Kidney glomerular epithelial cell (primary cell): ENCODE measurements at regions not wholly inside any gene's neighbourhood (a gene's known extent, or its start where the extent isn't known, plus 50 kb on each side); places are given as distances from the start of the nearest gene placed in this dataset.
"Not testable (repeated sequence)": the region's sequence is repeated elsewhere in the genome, so short reads cannot be mapped to it uniquely, and the experiment has no call there.

Experiments used
- DNase-seq: peaks from one replicate; lab custom pipeline; 2025; lab: John Stamatoyannopoulos, UW

GRCh38 chrX:103428525-103428924, 52.2 kb downstream of the BEX3 start:
- no peak for DNase-seq

DNA sequence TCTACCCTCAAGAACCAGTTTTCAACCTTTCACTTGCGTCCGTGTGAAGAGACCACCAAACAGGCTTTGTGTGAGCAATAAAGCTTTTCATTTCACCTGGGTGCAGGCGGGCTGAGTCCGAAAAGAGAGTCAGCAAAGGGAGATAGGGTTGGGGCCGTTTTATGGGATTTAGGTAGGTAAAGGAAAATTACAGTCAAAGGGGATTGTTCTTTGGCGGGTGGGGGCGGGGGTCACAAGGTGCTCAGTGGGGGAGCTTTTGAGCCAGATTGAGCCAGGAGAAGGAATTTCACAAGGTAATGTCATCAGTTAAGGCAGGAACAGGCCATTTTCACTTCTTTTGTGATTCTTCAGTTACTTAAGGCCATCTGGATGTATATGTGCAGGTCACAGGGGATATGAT, 52.7 kb downstream of the BEX3 start:
- not testable (repeated sequence) for DNase-seq

GRCh38 chrX:103431316-103431715, 55.0 kb downstream of the BEX3 start:
- no peak for DNase-seq

DNA sequence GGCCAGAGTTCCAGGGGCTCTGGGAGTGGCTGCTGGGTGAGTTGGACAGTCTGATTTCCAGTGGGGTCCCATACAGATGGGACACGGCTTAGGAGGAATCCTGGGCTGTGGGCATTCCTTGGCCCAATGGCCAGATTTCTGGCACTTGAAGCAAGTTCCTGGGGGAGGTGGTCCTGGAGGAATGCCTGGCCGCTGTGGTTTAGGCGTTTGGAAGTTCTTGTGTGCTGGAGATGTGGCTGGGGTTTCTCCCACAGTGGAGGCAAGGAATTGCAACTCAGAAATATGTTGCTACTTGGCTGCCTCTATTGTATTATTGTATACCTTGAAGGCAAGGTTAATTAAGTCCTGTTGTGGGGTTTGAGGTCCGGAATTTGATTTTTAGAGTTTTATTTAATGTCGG, 56.5 kb downstream of the BEX3 start:
- not testable (repeated sequence) for DNase-seq

GRCh38 chrX:103437147-103437873, 61.0 kb downstream of the BEX3 start:
- DNase-seq = no peak

GRCh38 chrX:103439161-103439560, 62.8 kb downstream of the BEX3 start:
- no peak for DNase-seq

- DNase-seq = no peak
Observed at GRCh38 chrX:103440621-103441020, 64.3 kb downstream of the BEX3 start.

- no peak for DNase-seq
Observed at GRCh38 chrX:103441878-103442535, 65.7 kb downstream of the BEX3 start.

DNA sequence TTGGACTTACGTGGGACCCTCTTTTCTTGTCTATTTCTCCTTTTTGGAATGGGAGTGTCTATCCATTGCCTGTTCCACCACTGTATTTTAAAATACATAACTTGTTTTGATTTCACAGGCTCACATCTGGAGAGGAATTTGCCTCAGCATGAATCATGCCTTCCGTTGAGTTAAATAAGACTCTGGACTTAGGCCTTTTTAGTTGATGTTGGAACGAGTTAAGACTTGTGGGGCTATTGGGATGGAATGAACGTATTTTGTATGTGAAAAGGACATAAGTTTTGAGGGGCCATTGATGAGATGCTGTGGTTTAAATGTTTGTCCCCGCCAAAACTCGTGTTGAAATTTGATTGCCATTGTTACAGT, 66.2 kb downstream of the BEX3 start:
- no peak for DNase-seq

GRCh38 chrX:103446665-103447302, 70.4 kb downstream of the BEX3 start:
- DNase-seq = peak; percentile 19
